SHP77 treated with DMSO at 0.1 percent for 48 hours (cell line): ENCODE measurements at regions not wholly inside any gene's neighbourhood (a gene's known extent, or its start where the extent isn't known, plus 50 kb on each side); places are given as distances from the start of the nearest gene placed in this dataset.

ENCODE experiments used
- DNase-seq: peaks from one replicate; lab custom pipeline; 2025; lab: John Stamatoyannopoulos, UW

DNA sequence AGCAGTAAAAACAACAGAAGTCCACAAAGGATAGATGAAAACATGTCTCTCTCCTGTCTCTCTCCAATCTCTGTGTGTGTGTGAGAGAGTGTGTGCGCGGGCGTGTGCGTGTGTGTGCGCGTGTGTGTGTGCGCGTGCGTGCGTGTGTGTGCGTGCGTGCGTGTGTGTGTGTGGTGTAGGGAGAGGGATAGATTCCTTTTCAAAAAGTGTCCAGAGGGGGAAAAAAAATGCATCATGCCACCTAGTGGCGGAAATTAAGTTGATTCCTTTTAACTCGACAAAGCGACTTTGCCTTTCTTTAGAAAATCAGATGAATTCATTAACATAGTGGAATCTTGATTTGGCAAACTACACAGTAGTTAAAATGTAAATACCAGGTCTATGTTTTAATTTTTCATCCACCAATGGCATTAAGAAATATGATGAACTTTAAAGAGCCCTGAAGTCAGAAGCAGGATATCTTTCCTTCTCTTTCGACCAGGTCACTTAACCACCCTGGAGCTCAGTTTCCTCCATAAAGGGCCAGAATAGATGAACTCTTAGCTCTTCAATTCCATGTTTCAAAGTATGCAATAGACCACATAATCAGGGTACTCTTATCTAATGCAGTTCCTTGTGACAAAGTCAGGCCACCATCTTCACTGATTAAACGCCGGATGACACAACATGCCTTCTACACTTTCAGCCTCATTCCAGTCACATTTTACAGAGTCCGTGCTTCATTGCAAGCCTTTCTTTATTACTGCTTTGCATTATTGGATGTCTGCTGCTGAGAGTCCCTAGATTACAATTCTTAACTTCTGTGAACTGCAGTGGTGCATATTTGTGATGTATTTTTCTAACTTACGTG lies 162.8 kb downstream of the FBXO8 start:
- no peak for DNase-seq

DNA sequence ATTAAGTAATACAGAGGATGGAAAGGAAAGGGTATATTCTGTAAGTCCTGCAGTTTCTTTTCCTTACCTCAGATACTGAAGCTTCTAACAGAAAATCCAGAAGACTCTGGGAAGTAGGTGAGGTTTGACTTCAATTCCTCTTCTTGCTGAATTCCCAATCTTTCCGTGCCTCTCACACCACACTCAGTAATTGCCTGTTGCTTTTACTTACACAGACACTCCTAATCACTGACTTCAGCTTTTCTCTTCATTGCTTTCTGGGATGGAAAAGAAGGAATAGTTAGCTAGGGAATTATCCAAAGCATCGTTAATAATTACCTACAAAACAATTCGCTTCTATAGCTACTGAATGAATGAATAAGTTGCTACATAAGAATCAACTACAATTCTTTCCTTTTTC lies 163.6 kb downstream of the FBXO8 start:
- no peak for DNase-seq

DNA sequence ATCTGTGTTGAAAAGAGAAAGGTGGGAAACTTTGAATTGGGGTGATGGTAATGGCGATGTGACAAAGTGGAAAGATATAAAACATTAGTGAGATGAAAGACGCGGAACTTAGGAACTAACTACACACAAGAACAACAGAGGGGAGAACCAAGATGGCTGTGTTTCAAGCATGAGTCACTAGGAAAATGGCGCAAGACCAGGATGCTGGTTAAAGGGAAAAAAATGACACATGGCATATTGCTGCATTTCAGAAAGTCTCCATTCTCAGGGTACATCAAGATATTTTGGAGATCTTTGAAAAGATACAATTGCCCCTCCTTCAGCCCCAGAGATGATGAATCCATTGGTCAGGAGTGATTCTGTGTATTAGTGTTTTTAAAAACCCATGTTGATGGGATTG lies 164.4 kb downstream of the FBXO8 start:
- no peak for DNase-seq

DNA sequence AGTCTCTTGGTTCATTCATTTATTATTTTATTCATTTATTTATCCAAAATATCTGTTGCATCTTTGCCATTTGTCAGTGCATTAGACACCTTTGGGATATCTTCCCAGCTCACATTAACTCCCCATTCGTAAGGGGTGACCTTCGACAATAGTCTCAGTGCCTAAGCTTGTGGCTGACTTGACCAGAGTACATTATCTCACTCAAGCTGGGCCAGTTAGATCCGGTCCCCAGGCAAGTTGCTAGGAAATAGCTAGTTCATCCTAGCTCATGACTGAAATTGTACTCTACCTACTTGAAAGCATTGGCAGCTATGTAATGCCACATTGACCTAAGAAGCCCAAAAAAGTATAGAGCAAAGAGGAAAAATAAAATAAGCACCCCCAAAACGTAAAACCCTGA lies 165.3 kb downstream of the FBXO8 start:
- DNase-seq, result no peak

DNA sequence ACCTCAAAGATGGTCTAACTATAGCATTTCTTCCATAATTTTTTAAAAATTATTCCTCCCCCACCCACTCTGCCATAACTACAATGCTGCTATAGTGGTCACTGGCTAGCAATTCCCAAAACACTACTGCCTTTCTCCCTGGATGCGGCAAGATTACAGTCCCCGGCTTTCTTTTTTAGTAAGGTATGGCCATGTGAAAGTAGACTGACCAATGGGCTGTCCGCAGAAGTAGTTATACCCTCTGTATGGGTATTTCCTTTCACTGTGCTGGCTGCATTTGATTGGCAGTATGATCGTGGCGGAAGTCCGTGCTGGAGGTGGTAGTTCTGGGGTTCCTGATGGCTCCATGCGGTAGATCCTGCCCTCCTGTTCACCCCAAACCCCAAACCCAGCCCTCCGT lies 166.0 kb downstream of the FBXO8 start:
- no peak for DNase-seq

DNA sequence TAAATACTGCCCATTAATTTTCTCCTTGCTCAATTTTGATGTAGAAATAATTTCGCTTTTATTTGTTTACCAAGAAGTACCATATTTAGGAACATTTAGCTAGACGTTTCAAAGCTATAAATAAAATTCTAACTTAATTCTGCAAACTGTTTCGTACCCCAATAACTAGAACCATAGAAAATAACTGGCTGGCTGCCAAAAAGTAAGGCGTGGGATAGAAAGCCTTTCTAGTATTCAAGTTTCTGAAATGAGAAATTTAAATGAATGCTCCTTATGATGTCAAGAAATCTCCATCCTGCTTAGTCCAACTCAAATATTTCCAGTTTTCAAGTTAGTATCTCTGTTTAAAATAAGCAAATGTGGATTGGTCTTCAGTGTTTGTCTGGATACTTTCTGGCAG lies 167.4 kb downstream of the FBXO8 start:
- DNase-seq, result no peak

DNA sequence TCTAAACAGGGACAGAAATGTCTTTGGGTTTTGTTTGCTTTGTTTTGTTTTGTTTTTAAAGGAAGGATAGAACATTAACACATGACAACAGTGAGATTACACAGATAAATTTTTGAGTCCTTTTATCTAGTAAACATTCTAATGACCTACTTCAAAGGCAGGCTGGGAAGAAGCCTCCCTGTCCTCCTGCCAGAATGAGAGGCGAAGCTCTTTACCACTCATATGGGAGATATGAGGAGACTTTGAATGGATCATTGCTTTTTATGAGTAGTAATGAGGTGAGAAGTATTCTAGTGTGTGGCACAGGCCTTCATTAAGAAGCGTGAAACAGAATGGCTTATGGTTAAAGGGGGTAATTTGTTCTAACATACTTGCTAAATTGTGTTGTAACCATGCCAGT lies 172.0 kb downstream of the FBXO8 start:
- no peak for DNase-seq

DNA sequence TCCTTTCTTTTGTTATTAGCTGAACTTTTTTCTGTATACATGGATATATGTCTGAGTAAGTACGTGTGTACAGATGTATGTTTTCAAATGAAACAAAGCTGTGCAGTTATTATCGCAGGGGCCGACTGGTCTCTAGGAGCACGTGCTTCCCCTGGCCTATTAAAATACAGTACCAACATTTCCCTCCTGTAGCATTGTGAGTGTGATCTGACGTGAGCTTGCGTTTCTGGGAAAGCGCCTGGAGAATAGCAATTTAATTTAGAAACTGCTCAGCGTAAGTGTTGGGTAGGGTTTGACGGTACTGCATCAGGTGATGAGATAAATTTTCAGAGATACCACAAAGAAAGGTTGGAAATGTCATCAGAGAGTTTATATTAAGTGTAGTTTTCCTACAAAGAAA lies 173.3 kb downstream of the FBXO8 start:
- no peak for DNase-seq

DNA sequence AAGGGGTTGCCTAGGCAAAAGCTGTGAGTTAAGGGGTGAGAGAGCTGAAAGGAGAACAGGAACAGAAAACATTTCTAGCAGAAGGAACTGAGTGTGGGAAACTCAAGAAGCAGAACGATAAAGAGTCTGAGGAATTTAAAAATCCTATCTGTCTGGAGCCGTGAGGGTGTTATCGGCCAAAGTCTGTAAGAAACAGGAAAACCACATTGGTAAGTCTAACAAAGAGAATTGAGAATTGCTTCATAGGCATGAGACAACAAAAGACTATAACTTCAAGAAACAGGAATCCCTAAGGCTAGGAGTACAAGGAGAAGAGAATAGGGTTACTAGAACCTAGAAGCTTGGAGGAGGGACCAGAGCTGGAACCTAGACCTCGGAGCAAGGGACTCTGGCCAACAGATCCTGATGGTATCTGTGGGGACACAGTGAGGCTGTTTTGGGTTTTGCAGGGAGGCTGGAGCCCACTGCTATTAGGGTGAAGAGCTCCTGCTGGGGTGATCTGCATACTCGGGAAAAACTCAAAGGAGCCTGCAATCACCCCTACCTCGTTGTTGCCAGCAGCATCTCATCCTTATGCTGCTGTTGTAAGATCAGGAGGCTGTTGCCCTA lies 175.6 kb downstream of the FBXO8 start:
- DNase-seq, result no peak

DNA sequence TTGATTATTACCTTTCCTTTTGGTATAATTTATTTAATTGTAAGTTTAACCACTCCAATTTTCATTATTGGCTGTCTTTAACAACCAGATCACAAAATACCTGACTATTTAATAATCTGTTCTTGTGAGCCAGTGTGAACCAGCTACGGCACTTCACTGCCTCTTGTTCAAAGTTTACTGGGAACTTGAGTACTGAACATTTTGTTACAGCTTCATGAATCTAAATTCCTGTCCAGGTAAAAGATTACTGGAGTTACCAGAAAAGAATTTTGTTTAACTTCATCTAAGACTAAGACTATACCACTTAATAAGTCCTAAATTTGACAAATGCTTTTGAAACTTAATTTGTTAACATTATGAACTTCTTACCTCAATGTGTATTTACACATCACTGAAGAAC lies 178.3 kb downstream of the FBXO8 start:
- DNase-seq, result no peak

DNA sequence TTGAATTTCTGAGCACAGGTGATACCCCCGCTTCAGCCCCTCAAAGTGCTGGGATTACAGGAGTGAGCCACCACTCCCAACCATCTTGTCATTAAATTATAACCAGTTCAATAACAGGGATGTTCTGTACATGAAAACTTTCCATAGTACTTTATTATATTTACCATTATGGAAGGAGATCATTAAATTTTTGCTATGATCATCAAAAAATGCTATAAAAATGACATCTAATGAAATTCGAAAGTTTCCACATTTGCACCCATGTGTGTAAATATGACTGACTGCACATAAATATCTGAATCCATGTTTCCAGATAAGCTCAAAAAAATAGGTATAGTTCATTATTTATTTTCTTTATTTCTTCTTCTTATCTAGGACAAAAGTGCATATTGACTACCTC lies 182.6 kb downstream of the FBXO8 start:
- no peak for DNase-seq

DNA sequence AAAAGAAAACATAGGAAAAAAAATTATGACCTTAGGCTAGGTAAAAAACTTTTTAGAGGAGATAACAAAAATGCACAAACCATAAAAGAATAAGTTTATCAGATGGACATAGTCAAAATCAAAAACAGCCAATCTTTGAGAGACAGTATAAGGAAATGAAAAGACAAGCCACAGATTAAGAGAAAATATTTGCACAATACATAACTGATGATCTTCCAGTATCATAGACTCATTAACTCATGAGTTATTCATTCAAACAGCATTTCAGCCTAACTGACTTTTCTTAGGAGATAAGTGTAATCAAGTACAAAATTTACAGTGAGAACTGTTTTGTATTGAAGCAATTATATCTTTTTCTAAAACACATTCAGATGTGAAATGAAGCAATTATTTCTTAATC lies 183.8 kb downstream of the FBXO8 start:
- DNase-seq, result no peak

DNA sequence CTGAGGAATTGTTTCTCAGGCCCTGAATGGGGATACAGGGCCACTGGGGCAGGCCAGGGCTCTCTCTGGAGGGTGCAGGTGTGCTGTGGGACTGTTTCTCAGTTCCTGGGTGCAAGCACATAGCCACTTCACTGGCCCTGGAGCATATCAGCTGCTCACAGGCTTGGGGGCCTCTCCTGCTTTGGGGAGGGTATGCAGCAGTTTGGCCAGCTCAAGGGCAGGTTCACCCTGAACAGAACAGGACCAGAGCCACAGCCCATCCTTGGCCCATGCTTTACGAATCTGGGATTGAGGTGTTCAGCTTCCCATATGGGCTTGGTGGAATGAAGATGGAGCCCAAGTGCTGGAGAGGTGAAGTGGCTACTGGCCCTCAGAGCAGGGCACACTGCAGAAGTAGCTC lies 186.5 kb downstream of the FBXO8 start:
- no peak for DNase-seq

DNA sequence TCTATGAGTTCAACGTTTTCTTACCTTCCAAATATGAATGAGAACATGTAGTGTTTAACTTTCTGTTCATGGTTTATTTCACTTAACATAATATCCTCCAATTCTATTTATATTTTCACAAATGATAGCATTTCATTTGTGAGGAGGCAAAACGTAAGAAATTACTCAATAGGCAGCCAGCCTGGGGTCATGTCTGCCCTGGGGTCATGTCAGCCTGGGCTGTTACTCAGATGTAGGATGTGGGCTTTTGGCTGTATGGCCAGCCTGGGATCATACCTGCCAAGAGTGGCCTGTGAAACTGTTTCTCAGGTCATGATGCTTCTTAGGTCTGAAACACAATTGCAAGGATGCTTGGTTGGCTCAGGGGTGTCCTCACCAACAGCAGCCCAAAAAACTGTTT lies 187.0 kb downstream of the FBXO8 start:
- DNase-seq, result no peak

DNA sequence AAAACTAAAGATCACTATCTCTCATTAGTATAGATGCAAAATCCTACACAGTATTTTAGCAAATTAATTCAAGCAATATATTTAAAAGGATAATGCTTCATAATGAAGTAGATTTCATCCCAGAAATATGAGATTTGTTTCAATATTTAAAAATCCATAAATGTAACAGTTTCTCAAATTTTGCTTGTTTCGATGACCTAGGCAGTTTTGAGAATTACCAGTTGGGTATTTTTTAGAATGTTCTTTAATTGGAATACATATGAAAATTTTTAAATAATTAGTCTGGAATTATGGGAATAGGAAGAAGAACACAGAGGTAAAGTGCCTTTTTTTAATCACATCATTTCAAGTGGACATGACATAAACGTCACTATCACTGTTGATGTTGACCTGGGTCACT lies 192.3 kb downstream of the FBXO8 start:
- no peak for DNase-seq

DNA sequence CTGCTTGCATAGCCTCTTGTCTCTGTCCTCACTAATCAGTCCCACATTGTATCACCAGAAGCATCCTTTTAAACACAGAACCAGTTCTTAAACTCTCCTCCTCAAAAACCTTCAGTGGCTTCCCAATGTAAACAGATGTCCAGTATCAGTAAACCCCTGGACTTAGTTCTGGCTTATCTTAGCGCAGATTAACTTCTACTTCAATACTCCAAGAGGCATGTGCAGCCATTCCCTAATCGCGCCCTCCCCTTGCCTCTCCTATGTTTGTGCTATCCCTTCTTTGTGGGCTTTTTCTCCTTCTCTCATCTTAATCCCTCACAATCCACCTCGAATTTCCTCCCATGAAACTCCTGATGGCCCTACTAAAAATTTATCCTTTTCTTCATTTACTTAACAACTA lies 193.8 kb downstream of the FBXO8 start:
- DNase-seq, result no peak

DNA sequence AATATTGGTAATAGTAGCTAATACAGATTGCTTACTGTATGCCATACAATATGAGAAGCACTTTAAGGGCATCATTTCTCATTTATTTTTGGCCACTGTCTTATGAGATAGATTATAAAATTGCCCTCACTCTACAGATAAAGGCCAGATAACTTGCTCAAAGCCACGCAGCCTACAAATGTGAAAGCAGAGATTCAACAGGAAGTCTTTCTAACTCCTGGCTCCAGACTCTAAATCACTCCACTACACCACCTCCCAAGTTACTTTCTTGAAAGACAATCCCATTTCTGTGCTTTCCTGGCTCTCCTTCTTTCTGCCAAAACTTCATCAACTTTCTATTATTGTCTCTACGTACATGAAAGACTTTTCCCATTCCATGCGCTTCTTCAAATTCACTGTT lies 194.7 kb downstream of the FBXO8 start:
- no peak for DNase-seq

DNA sequence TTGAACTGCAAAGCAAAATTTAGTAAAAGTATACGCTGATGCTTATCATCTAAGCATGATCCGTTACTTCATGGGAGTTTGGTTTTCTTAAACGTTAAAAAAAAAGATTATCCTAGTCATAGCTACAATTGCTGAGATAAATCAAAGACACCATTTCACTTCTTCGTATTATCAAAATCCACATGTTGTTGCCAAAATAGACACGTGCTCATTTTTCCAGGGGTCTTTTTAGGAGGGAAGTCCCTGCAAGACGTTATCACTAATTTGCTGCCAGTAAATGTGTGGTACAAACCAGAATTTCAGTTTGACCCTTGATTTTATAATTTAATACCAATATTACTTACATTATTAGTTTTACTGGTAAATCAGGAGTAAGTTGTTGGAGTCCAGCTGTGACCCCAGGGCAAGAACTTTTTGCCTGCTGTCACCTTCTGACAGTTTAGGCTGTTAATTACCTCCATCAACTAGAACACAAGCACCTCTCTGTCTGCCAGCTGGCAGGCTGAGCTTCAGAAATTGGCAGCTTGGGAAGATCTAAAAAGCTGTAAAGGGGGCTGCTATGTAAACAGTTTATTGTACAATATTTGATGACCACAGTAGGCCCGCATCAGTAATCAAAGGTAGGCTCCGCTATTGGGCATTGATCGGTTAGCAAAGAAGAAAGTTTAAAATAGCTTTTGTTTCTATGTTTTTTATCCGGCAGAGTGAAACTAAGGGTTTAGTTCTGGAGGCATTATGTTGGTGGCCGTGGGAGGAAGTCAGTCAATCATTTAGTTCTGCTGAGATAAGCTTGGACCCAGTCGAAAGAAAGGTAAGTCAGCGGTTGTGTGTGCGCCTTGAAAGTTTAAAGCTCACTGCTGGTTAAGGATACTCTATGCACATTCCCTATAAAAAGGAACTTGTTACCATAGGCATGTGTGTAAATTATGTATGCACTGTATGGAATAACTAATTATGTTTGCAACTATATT lies 196.4 kb downstream of the FBXO8 start:
- no peak for DNase-seq

DNA sequence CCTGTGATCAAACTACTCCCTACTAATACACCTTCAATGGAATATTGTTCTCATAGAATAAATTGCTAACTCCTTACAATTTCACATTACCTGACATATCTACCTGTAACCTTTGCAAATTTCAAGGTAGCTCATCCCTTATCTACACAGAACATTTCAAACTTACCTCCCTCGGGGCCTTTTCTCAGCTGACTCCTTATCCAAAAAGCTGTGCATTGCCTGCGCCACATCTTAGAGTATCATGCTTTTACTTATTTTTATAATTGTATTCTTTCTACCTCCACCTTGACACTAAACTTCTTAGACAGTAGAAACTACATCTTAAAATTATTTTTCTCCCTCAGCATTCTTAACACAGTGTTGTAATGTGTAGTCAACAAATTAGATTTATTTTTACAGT lies 198.5 kb downstream of the FBXO8 start:
- DNase-seq, result no peak

DNA sequence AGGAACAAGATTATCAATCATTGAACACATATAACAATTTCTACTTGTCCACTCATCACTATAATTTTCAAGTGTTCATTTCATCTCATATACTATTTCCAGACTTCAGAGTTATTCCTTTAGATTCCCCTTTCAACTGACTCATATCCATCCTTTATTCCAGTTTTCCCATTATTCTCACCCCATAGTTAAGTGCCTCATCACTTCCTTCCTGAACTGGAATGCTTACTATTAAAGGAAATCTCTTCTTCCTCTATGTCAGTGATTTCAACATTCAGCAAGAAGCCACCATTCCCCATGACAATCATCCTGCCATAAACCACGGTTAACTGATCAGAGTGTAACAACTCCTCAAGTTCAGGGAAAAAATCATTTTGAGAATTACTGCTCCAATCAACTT lies 198.9 kb downstream of the FBXO8 start:
- DNase-seq, result no peak

DNA sequence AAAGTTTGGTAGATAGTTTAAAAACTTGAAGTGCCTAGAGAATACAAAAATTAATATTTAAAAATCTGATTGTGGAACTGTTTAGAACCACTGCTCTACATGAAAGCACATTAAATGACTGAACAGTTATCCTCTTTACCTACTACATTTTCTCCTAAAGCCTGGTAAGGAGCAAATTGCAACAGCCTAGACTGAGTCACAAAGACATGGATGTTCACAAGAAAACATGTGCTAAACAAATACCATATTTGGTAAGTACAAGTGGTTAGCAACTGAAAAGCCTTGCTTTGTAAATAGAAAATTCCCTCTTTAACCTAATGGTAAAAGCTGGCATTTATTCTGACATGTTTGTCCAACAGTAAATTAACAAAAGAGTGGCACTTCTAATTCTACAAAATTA lies 203.1 kb downstream of the FBXO8 start:
- DNase-seq, result no peak

DNA sequence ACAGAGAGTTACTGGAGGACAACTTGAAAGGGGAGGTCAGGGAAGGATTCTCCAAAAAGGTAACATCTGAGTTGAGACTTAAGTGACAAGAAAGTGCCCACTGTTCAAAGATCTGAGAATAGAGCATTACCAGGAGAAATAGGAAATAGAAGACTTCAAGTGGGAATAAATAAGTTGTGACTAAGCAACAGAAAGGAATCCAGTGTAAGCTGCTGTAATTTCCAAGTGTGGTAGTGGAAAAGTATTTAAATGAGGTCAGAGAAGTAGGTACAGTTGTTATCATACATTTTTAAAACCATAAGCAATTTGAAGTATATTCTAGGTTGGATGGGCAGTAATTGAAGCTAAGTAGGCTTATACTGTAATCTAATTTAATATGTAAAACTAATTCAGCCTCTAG lies 211.9 kb downstream of the FBXO8 start:
- no peak for DNase-seq

DNA sequence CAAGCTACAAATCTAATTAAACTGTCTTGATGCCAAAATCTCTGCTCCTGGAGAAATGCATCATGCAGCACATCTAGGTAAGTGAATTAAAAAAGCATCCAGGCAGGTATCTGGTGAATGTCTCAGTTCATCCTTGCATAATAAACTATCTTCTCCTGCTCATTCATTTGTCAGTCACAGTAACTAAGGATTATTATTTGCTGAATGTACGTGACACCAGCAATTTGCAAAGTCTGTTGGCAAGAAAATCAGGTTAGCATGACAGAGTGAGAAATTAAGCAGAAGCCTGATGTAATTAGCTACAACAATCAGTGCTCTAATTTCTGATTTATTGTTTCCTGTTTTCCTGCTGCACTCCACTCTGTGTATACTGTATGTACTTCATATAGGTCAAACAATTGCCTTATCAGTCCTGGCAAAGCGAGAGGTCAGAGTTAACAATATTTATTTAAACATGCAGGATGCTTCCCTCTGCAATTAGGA lies 213.6 kb downstream of the FBXO8 start:
- no peak for DNase-seq
